Astrocyte of the hippocampus (primary cell): ENCODE measurements at regions not wholly inside any gene's neighbourhood (a gene's known extent, or its start where the extent isn't known, plus 50 kb on each side); places are given as distances from the start of the nearest gene placed in this dataset.

Source experiments
- DNase-seq: peaks from one replicate; pipeline ENCODE4 v3.0.0; 2011; ENCODE audit warnings: low read depth, low spot score

- no peak for DNase-seq
These were observed 246.0 kb upstream of the GADL1 start for GRCh38 chr3:31140470-31140869.

- no peak for DNase-seq
These were observed 247.7 kb upstream of the GADL1 start for GRCh38 chr3:31142139-31142538.

- no peak for DNase-seq
These were observed 248.1 kb upstream of the GADL1 start for GRCh38 chr3:31142543-31142942.

GRCh38 chr3:31145062-31145461, 250.6 kb upstream of the GADL1 start:
- DNase-seq, result no peak

- DNase-seq, result no peak
These were observed 253.1 kb upstream of the GADL1 start for GRCh38 chr3:31147550-31147949.

- DNase-seq, result no peak
These were observed 262.7 kb upstream of the GADL1 start for GRCh38 chr3:31157047-31157694.

GRCh38 chr3:31157893-31158620, 263.6 kb upstream of the GADL1 start:
- peak; percentile 40 for DNase-seq

- DNase-seq, result no peak
These were observed 265.0 kb upstream of the GADL1 start for GRCh38 chr3:31159331-31160039.

GRCh38 chr3:31161889-31162288, 267.4 kb upstream of the GADL1 start:
- DNase-seq, result peak; percentile 60

- DNase-seq, result peak; percentile 22
These were observed 269.9 kb upstream of the GADL1 start for GRCh38 chr3:31164381-31164780.

- peak; percentile 79 for DNase-seq
These were observed 271.0 kb upstream of the GADL1 start for GRCh38 chr3:31165399-31165860.

- DNase-seq, result peak; percentile 85
These were observed 271.9 kb upstream of the GADL1 start for GRCh38 chr3:31166249-31166885.

GRCh38 chr3:31167666-31168065, 273.2 kb upstream of the GADL1 start:
- DNase-seq, result no peak

GRCh38 chr3:31170932-31171670, 276.6 kb upstream of the GADL1 start:
- peak; percentile 96 for DNase-seq

- peak; percentile 36 for DNase-seq
These were observed 277.9 kb upstream of the GADL1 start for GRCh38 chr3:31172336-31172735.

- DNase-seq, result no peak
These were observed 278.8 kb upstream of the GADL1 start for GRCh38 chr3:31173118-31173718.

GRCh38 chr3:31174079-31174478, 279.6 kb upstream of the GADL1 start:
- DNase-seq, result no peak

GRCh38 chr3:31176045-31176444, 281.6 kb upstream of the GADL1 start:
- DNase-seq, result no peak

- no peak for DNase-seq
These were observed 284.0 kb upstream of the GADL1 start for GRCh38 chr3:31178467-31178866.

GRCh38 chr3:31179768-31180167, 285.3 kb upstream of the GADL1 start:
- no peak for DNase-seq

GRCh38 chr3:31180274-31180673, 285.8 kb upstream of the GADL1 start:
- no peak for DNase-seq
